ENCODE measurements at regions not wholly inside any gene's neighbourhood (a gene's known extent, or its start where the extent isn't known, plus 50 kb on each side); places are given as distances from the start of the nearest gene placed in this dataset.

GRCh38 chr22:48947636-48948035, 880.0 kb downstream of the BRD1 start:
- no peaks in the 10 kb centered on the region for H3K36me3 ChIP-seq (ENCODE audit: control insufficient read depth, insufficient read depth, low read length)
- no peak for DNase-seq (ENCODE audit: extremely low read depth, insufficient read length)
- no peak overlapping the region for H3K4me3 ChIP-seq (replicated peaks; ENCODE audit: low read depth, low read length)
- no peak for TF ChIP-seq CTCF (IDR thresholded peaks at IDR 0.05; ENCODE audit: insufficient read depth, low read length, poor library complexity, severe bottlenecking)
- no peaks in the 10 kb centered on the region for H3K27me3 ChIP-seq (replicated peaks; ENCODE audit: control insufficient read depth, insufficient read depth, low read length)

GRCh38 chr22:48945621-48946458, 881.8 kb downstream of the BRD1 start:
- H3K36me3 ChIP-seq (ENCODE audit: control insufficient read depth, insufficient read depth, low read length): no peaks in the 10 kb centered on the region
- H3K27me3 ChIP-seq (replicated peaks; ENCODE audit: control insufficient read depth, insufficient read depth, low read length): no peaks in the 10 kb centered on the region
- no peak overlapping the region for H3K4me3 ChIP-seq (replicated peaks; ENCODE audit: low read depth, low read length)
- no peak for TF ChIP-seq CTCF (IDR thresholded peaks at IDR 0.05; ENCODE audit: insufficient read depth, low read length, poor library complexity, severe bottlenecking)
- DNase-seq (ENCODE audit: extremely low read depth, insufficient read length): no peak

GRCh38 chr22:48944751-48945620, 882.7 kb downstream of the BRD1 start:
- Histone ChIP-seq H3K4me3 (replicated peaks; ENCODE audit: low read depth, low read length) (no peak overlapping the region), H3K36me3 (ENCODE audit: control insufficient read depth, insufficient read depth, low read length) (no peaks in the 10 kb centered on the region), H3K27me3 (replicated peaks; ENCODE audit: control insufficient read depth, insufficient read depth, low read length) (no peaks in the 10 kb centered on the region)
- TF ChIP-seq CTCF (IDR thresholded peaks at IDR 0.05; ENCODE audit: insufficient read depth, low read length, poor library complexity, severe bottlenecking): no peak
- no peak for DNase-seq (ENCODE audit: extremely low read depth, insufficient read length)

- Histone ChIP-seq H3K36me3 (ENCODE audit: control insufficient read depth, insufficient read depth, low read length) (no peaks in the 10 kb centered on the region), H3K27me3 (replicated peaks; ENCODE audit: control insufficient read depth, insufficient read depth, low read length) (no peaks in the 10 kb centered on the region), H3K4me3 (replicated peaks; ENCODE audit: low read depth, low read length) (no peak overlapping the region)
- DNase-seq (ENCODE audit: extremely low read depth, insufficient read length): no peak
- TF ChIP-seq CTCF (IDR thresholded peaks at IDR 0.05; ENCODE audit: insufficient read depth, low read length, poor library complexity, severe bottlenecking): no peak
These were observed 883.3 kb downstream of the BRD1 start for GRCh38 chr22:48944433-48944750.

- no peak overlapping the region for H3K4me3 ChIP-seq (replicated peaks; ENCODE audit: low read depth, low read length)
- DNase-seq (ENCODE audit: extremely low read depth, insufficient read length): no peak
- TF ChIP-seq CTCF (IDR thresholded peaks at IDR 0.05; ENCODE audit: insufficient read depth, low read length, poor library complexity, severe bottlenecking): no peak
- H3K27me3 ChIP-seq (replicated peaks; ENCODE audit: control insufficient read depth, insufficient read depth, low read length): no peaks in the 10 kb centered on the region
- no peaks in the 10 kb centered on the region for H3K36me3 ChIP-seq (ENCODE audit: control insufficient read depth, insufficient read depth, low read length)
These were observed 883.9 kb downstream of the BRD1 start for GRCh38 chr22:48943567-48944432.
